GM19468 (cell line): ENCODE measurements at regions not wholly inside any gene's neighbourhood (a gene's known extent, or its start where the extent isn't known, plus 50 kb on each side); places are given as distances from the start of the nearest gene placed in this dataset.
A peak's percentile ranks its signal among the peaks of the same experiment; 100 is the strongest.
"Not testable (repeated sequence)": the region's sequence is repeated elsewhere in the genome, so short reads cannot be mapped to it uniquely, and the experiment has no call there.

ENCODE experiments used
- ATAC-seq: cut with Tn5 transposase; IDR thresholded peaks from one replicate; pipeline ENCODE4 v1.9.1; 2021; ENCODE audit warnings: mild to moderate bottlenecking, moderate library complexity, moderate number of reproducible peaks; ENCODE audit not compliant: unreplicated experiment; ENCODE audit errors: extremely low read depth

DNA sequence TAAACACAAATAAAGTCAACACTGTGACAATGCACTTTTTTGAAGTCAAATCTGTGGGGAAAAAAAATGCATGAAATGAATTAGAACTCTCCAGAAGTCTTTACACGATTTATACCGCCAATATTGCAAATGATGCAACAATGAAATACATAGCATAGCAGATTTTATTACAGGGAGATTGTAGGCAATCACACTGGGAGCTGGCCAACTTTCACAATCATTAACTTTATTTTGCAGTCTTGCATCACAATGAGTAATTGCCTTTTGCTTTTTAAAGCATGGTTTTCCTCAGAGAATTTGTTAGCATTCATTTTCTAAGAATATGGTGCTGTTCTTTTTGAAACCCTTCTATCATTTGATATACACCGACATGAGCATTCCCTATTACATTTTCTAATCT is 366.4 kb upstream of the FSIP2 start:
- ATAC-seq = no peak

- ATAC-seq = no peak
Measured at GRCh38 chr2:185373229-185373628, 365.4 kb upstream of the FSIP2 start.

DNA sequence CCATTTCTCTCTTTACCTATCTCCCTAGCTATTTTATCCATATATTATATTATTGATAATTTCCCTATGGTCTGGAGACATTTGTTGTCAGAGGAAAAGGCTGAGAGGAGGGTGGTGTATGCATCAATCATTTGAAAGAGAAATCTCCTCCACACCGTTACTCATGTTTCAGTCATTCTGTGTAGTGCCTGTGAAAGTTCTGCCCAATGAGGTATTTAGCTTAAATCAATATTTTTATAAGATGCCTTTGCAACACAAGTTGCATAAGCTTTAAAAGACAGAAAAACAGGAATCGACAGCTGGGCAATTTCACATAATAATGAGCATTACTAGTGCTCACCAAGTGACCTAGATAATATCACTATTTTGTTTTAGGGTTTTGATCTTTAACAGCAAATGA is 363.7 kb upstream of the FSIP2 start:
- ATAC-seq = no peak

GRCh38 chr2:185375731-185376130 is 362.9 kb upstream of the FSIP2 start:
- ATAC-seq = no peak

DNA sequence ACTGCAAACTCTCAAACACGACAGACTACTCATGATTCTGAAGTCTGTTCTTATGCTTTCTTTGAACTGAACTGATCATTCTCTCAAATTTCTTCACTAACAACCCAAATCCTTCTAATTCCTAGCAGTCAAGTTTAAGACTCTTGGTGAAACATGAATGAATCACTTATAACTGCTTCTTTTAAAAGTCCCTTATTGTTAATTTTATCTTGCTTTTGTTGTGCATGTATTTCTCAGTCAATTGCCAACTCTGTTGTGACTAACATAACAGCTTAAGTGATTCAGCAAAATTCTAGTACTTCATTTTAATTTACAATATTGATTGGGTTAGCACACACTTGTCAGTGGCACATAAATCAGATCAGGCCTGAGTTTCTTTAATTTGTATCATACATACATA is 357.0 kb upstream of the FSIP2 start:
- no peak for ATAC-seq

- ATAC-seq = no peak
Measured at GRCh38 chr2:185384822-185385560, 353.6 kb upstream of the FSIP2 start.

DNA sequence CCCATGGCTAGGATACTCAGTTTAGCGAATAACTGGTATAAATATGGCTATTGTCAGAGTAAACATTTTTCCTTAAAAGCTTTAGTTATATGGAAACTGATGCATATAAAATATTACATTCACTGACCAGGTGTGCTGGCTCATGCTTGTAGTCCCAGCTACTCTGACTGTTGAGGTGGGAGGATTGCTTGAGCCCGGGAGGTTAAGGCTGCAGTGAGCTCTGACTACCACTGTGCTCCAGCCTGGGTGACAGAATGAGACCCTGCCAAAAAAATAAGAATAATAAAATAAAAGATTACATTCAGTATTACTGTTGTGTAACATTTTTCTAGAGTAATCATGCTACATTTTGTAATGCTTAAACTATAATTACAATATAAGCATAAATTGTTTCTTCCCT is 350.4 kb upstream of the FSIP2 start:
- ATAC-seq = no peak

DNA sequence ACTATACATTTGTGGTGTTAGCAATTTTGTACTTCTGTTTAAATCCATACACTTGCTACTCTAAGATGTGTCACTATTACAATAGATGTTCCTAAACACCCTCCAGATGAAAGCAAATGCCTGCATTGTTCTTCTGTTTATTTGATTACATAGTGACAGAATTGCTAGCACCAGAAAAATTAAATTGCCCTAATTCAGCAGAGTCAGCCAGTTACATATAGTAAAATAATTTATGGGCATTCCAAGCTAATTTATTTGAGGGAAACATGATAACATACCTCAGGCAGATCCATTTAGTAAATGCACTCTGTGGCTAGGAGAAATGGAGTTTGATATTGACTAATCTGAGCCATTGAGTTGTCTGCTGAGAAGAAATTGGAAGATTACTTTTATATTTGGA is 347.1 kb upstream of the FSIP2 start:
- ATAC-seq = no peak

DNA sequence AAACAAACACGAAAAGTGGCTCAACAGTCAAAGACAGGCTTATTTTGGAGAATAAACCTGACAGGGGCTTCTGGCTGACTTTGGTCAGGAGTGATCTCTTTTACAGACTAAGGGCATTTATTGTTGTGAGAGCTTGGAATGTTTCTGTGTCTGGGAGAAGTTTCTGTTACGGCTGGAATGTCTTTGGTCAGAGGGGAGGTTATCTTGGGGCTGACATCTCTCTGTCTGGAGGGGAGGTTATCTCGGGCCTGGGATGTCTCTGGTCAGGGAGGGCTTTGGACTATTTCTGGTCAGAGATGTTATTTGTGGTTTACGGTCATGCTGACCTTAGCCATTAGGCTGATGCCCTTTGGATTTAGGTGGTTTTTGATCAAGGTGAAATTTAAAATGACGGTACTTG is 345.5 kb upstream of the FSIP2 start:
- ATAC-seq = no peak

DNA sequence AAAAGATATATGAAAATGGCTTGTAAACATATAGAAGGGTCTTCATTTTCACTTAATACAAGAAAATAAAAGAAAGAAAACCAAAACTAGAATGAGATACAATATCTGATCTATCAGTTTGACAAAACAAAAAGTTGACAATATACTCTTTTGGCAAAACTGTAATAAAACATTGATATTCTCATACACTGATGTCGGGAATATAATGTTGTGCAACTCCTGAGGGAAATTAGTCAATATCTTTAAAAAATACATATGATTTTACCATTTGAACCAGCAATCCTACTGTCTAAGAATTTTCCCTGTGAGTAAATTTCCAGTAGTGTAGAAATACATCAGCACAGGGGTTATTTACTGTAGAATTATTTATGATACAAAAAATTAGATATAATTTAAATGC is 336.1 kb upstream of the FSIP2 start:
- ATAC-seq = no peak

- no peak for ATAC-seq
Measured at GRCh38 chr2:185404578-185404977, 334.0 kb upstream of the FSIP2 start.

- no peak for ATAC-seq
Measured at GRCh38 chr2:185417111-185417510, 321.5 kb upstream of the FSIP2 start.

GRCh38 chr2:185417688-185418087 is 320.9 kb upstream of the FSIP2 start:
- ATAC-seq = no peak

- ATAC-seq = not testable (repeated sequence)
Measured at GRCh38 chr2:185424958-185425629, 313.5 kb upstream of the FSIP2 start.

DNA sequence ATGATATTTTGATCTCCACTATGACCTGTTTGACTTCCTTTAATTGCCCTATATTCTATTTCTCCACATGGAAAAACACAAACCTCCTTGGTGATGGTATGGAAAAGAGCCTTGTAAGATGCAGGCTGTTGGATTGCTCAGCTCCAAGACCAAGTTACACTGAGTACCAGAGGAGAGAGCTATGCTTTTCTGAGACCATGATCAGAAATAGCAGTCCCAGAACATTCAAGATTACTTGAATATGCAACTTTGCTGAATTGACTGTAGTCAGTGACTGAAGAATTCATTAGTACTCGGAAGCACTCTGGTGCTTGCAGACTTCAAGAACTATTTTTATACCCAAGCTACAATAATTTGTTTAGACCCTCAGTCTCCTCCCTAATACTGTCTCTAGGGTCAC is 310.6 kb upstream of the FSIP2 start:
- ATAC-seq = no peak

DNA sequence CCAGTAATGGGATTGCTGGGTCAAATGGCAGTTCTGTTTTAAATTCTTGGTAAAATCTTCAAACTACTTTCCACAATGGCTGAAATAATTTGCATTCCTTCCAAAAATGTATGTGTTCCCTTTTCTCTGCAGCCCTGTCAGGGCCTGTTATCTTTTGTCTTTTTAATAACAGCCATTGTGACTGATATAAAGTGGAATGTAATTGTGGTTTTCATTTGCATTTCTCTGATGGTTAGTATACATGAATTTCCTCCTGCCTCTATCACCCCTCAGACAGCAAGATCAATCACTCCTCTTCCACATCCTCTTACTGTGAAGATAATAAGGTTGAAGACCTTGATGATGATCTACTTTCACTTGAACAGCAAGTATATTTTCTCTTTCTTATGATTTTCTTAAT is 304.8 kb upstream of the FSIP2 start:
- ATAC-seq = no peak

GRCh38 chr2:185436787-185437372 is 301.7 kb upstream of the FSIP2 start:
- no peak for ATAC-seq

DNA sequence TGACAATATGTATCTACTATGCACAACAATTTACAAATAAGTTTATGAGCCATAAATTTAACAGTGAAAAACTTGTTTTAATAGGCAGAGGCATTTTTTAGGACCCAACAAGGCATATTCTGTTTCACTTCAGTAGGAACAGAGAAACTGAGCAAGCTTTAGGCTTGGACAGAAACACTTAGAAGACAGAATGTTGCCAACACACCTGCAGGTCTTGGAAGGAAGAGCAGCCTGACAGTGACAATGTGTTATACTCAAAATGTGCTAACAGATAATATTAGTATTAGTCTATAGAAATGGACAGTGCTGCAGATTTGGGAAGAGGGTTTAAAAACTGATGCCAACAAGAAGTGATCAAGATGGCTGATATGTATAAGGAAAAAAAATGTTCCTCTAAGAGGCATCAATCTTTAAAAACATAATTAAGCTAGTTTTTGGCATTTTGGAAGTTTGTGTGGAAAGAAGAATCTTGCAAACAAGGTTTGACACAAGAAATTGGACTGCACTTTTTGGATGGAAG is 297.1 kb upstream of the FSIP2 start:
- no peak for ATAC-seq

DNA sequence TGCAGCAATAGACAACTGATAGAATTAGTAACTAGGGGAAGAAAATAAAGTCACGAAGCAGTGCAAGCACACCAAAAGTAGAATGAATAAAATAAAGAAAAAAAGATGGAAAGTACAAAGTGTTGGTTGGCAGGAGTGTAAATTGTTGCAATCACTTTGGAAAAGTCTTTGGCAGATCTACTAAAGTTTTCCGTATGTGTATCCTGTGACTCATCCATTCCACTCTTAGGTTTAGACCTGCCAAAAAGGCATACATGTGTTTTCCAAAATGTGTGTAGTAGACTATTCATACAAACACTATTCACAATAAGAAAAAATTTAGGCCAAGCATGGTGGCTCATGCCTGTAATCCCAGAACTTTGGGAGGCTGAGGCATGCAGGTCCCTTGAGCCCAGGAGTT is 282.1 kb upstream of the FSIP2 start:
- no peak for ATAC-seq

DNA sequence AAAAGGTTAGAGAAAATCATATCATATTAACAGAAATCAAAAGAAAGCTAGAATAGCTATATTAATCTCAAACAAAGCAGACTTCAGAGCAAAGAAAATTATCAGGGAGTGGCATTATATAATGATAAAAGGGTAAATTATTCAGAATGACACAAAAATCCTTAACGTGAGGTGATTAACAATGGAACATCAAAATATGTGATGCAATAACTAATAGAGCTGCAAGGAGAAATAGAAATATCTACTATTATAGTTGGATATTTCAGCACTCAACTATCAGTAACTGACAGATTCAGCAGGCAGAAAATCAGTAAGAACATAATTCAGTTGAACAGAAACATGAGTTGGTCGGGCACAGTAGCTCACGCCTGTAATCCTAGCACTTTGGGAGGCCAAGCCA is 275.1 kb upstream of the FSIP2 start:
- no peak for ATAC-seq

GRCh38 chr2:185466915-185467314 is 271.7 kb upstream of the FSIP2 start:
- peak; percentile 44 for ATAC-seq
